ENCODE measurements at regions not wholly inside any gene's neighbourhood (a gene's known extent, or its start where the extent isn't known, plus 50 kb on each side); places are given as distances from the start of the nearest gene placed in this dataset.

DNA sequence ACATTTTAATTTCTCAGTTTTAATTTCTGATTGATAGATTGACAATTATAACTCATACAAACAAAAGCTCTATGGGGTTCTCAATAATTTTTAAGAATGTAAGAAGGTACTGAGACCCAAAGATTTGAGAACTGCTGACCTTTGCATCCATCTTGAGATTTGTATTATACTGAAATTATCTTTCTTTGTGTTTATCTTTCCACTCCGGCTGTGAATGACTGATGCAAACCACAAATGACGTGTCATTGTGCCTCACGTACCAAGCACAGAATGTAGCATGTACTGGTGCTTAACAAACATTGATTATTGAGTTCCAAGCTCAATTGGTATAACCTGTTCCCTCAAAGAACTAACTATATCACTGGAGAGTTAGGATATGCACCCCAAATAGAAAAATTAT, 152.1 kb upstream of the SMLR1 start:
- DNase-seq (ENCODE audit: low read depth) = no peak
- H3K4me3 ChIP-seq (ENCODE audit: low read depth, low read length) = no peak overlapping the region
- TF ChIP-seq, protein P1, sequence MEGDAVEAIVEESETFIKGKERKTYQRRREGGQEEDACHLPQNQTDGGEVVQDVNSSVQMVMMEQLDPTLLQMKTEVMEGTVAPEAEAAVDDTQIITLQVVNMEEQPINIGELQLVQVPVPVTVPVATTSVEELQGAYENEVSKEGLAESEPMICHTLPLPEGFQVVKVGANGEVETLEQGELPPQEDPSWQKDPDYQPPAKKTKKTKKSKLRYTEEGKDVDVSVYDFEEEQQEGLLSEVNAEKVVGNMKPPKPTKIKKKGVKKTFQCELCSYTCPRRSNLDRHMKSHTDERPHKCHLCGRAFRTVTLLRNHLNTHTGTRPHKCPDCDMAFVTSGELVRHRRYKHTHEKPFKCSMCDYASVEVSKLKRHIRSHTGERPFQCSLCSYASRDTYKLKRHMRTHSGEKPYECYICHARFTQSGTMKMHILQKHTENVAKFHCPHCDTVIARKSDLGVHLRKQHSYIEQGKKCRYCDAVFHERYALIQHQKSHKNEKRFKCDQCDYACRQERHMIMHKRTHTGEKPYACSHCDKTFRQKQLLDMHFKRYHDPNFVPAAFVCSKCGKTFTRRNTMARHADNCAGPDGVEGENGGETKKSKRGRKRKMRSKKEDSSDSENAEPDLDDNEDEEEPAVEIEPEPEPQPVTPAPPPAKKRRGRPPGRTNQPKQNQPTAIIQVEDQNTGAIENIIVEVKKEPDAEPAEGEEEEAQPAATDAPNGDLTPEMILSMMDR (conservative IDR thresholded peaks at IDR 0.05; ENCODE audit: low read depth, low read length) = no peak

DNA sequence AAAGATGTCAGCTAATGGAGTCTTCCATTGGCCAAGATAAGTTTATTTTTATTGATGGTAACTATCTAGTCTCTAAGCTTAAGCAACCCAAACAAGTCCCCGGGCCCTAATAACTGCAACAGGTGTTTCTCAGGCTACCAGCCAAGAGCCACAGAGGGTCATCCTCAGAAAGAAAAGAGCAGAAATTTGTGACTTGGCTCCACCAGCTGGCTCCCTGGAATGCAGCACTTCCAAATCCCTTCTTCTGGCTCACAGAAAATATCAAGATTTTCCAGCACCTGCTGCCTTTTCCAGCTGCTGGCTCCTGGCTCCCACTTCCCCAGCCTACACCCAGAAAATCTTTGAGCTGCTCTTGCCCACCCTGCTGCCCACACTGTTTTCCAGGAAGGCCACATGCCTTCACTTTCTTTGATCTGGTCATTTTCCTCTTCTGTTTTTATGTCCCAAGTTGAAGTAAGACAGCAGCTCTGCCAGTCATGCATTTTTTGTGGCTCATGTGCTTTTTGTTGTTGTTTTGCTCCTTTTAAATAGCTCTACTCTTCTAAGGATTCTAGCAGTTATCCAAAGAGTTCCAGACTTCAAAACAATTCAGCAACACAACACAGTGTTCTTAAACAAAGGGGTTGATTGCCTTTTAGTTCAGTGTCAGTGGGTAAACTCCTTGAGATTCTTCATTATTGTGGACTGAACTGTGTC, 151.0 kb upstream of the SMLR1 start:
- no peak for DNase-seq (ENCODE audit: low read depth)
- H3K4me3 ChIP-seq (ENCODE audit: low read depth, low read length) = no peak overlapping the region
- TF ChIP-seq, protein P1 (conservative IDR thresholded peaks at IDR 0.05; ENCODE audit: low read depth, low read length) = peak; percentile 46

DNA sequence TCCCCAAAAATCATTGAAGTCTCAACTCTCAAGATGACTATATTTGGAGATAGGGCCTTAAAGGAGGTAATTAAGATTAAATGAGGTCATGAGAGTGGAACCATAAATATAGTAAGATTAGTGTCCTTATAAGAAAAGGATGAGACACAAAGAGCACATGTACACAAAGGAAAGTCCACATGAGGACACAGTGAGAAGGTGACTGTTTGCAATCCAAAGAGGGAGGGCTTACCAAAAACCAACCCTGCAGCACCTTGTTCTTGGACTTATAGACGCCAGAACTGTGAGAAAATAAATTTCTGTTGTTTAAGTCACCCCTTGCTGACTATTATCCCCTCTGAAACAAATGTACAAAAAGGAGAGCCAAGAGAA, 150.4 kb upstream of the SMLR1 start:
- H3K4me3 ChIP-seq (ENCODE audit: low read depth, low read length) = no peak overlapping the region
- TF ChIP-seq, protein P1 (conservative IDR thresholded peaks at IDR 0.05; ENCODE audit: low read depth, low read length) = no peak
- DNase-seq (ENCODE audit: low read depth) = no peak

DNA sequence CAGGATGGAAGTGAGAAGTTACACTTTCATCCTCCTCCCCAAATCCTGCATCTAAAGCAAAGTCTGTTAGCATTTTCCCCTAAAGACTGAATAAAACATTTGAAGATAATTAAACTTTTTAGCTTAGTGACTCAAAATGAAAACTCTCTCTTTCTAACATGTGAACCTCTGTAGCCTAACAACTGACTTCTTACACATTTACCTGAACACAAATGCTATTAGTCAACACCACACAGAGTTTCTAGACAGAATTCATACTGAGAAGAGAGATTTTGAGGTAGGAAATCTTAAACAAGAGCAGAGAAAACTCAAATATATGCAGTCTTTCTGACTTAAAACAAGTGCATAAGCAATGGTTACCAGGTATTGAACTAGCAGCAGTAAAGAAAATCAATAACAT, 149.9 kb upstream of the SMLR1 start:
- H3K4me3 ChIP-seq (ENCODE audit: low read depth, low read length) = no peak overlapping the region
- TF ChIP-seq, protein P1 (conservative IDR thresholded peaks at IDR 0.05; ENCODE audit: low read depth, low read length) = no peak
- DNase-seq (ENCODE audit: low read depth) = no peak

DNA sequence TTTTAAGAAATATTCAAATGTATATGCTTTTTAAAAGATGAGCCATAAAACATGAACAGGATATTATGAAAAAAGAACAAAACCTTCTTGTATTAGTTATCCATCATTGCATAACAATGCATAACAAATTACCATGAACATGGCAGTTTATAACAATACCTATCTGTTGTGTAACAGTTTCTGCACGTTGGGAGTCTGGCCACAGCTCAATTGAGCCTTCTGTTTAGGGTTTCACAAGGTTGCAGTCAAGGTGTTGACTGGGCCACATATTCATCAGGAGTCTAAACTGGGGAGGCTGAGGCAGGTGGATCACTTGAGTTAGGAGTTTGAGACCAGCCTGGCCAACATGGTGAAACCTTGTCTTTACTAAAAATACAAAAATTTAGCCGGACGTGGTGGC, 149.4 kb upstream of the SMLR1 start:
- H3K4me3 ChIP-seq (ENCODE audit: low read depth, low read length) = no peak overlapping the region
- TF ChIP-seq, protein P1 (conservative IDR thresholded peaks at IDR 0.05; ENCODE audit: low read depth, low read length) = no peak
- no peak for DNase-seq (ENCODE audit: low read depth)

DNA sequence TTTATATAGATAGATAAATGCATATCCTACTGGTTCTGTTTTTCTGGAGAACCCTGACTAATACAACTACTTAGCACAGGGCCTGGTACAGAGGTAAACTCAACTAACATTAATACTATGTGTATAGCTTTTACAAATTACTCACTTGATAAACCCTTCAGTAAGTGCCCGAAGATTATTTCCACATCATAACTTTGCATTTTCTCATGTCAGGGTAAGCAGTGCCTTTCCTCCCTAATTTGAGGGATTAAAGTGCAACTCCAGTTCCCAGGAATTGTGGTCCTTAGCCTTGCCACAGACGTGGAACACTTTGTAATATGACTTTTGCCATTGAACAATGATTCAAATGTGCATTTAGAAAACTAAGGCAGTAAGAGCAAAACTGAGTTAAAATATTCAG, 147.5 kb upstream of the SMLR1 start:
- H3K4me3 ChIP-seq (ENCODE audit: low read depth, low read length) = no peak overlapping the region
- TF ChIP-seq, protein P1 (conservative IDR thresholded peaks at IDR 0.05; ENCODE audit: low read depth, low read length) = no peak

DNA sequence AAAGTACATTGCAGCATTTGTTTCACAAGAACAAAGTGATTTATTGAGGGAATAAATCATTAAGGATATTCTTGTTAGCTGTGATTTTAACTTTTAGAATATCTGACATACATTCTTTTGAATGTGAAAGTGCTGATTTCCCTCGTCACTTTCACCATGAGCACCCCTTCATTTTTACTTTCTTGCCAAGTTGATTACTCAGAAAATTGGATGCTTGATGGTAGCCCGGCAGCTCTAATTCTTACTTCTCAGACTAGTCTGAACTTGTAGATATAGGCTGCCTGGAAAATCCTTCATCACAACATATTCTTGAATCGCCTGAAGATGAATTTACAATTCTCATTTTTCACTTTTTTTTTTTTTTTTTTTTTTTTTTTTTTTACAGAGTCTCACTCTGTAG, 147.1 kb upstream of the SMLR1 start:
- H3K4me3 ChIP-seq (ENCODE audit: low read depth, low read length) = no peak overlapping the region
- no peak for DNase-seq (ENCODE audit: low read depth)
- TF ChIP-seq, protein P1 (conservative IDR thresholded peaks at IDR 0.05; ENCODE audit: low read depth, low read length) = no peak

More for the DNA sequence above, 147.5 kb upstream of the SMLR1 start:
- DNase-seq (ENCODE audit: low read depth) = no peak
